Endothelial cell of umbilical vein (primary cell): ENCODE measurements at regions not wholly inside any gene's neighbourhood (a gene's known extent, or its start where the extent isn't known, plus 50 kb on each side); places are given as distances from the start of the nearest gene placed in this dataset.
"Not testable (repeated sequence)": the region's sequence is repeated elsewhere in the genome, so short reads cannot be mapped to it uniquely, and the experiment has no call there.

Experiments used
- BruUV-seq: library from RNA; stranded (reverse); fragments of 400-500 nt; replicated peaks from 2 replicates; lab custom pipeline; 2021; lab: Mats Ljungman, UMichigan
- CTCF ChIA-PET: fragments of 300-600, 350-600 bp; sonication (Branson Sonifier 250); formaldehyde crosslinking; loops from one replicate; lab custom pipeline; 2021; ENCODE audit warnings: antibody characterized with exemption, inconsistent platforms; lab: Charles Lee
- POLR2A ChIA-PET: fragments of 300-600, 350-600 bp; sonication (Branson Sonifier 250); formaldehyde crosslinking; loops from one replicate; lab custom pipeline; 2021; ENCODE audit warnings: antibody characterized with exemption, inconsistent platforms; lab: Charles Lee
- DNase-seq: peaks from one replicate; pipeline ENCODE4 v3.0.0-alpha.2; 2011; ENCODE audit warnings: low read depth, low spot score
- FAIRE-seq: peaks from 2 replicates; lab custom pipeline; 2011; peaks lifted over from hg19 to GRCh38; lab: Jason Lieb, UNC
- H2AFZ ChIP-seq: 2 replicates; pipeline ENCODE4 v1.6.0; 2012; ENCODE audit warnings: low read depth, low read length, control low read depth, inconsistent platforms
- H3K27ac ChIP-seq: 2 replicates; pipeline ENCODE4 v1.5.1; 2011; ENCODE audit warnings: low read depth, mild to moderate bottlenecking, control low read depth, low read length, moderate library complexity; ENCODE audit not compliant: insufficient read depth
- H3K27me3 ChIP-seq, 2 experiments: 2 replicates each; pipeline versions ENCODE4 v1.6.0 to v1.6.1; 2011; ENCODE audit warnings: low read length in 2 of 2, mixed read lengths in 1 of 2; ENCODE audit not compliant: control insufficient read depth in 2 of 2, insufficient read depth in 2 of 2
- H3K36me3 ChIP-seq, 2 experiments: 2 replicates in 1 of 2; 3 replicates in 1 of 2; pipeline ENCODE4 v1.5.1; 2011; ENCODE audit warnings: low read length in 2 of 2, mild to moderate bottlenecking in 1 of 2, moderate library complexity in 1 of 2; ENCODE audit not compliant: control insufficient read depth in 2 of 2, insufficient read depth in 2 of 2; ENCODE audit errors: extremely low read depth in 1 of 2
- H3K4me1 ChIP-seq: 3 replicates; pipeline ENCODE4 v1.5.1; 2011; ENCODE audit warnings: mild to moderate bottlenecking, low read length; ENCODE audit not compliant: control insufficient read depth, insufficient read depth; ENCODE audit errors: extremely low read depth
- H3K4me2 ChIP-seq: 2 replicates; pipeline ENCODE4 v1.6.1; 2011; ENCODE audit warnings: low read length, control low read depth, mixed read lengths; ENCODE audit not compliant: insufficient read depth
- H3K4me3 ChIP-seq, 3 experiments: fragments of 200-600 bp in 1 of 3; sonication (generic), shearing (Covaris generic) in 1 of 3; replicated peaks in 1 of 3; 2 replicates each; pipeline ENCODE4 v1.5.1; 2011 to 2016; ENCODE audit warnings: control low read depth in 3 of 3, low read length in 3 of 3, mild to moderate bottlenecking in 2 of 3, inconsistent platforms in 1 of 3, low read depth in 1 of 3, moderate library complexity in 1 of 3; ENCODE audit not compliant: insufficient read depth in 1 of 3
- H3K79me2 ChIP-seq: 2 replicates; pipeline ENCODE4 v1.6.0; 2012; ENCODE audit warnings: low read length, inconsistent platforms; ENCODE audit not compliant: control insufficient read depth, insufficient read depth
- H3K9ac ChIP-seq: replicated peaks from 2 replicates; pipeline ENCODE3; 2011; ENCODE audit warnings: low read length, control low read depth; ENCODE audit not compliant: insufficient read depth; ENCODE audit errors: extremely low read depth
- H3K9me1 ChIP-seq: replicated peaks from 3 replicates; pipeline ENCODE4 v1.6.0; 2011; ENCODE audit warnings: mild to moderate bottlenecking, low read length; ENCODE audit not compliant: control insufficient read depth, insufficient read depth; ENCODE audit errors: extremely low read depth
- H3K9me3 ChIP-seq: replicated peaks from 2 replicates; pipeline ENCODE4 v1.5.1; 2012; ENCODE audit warnings: low read length, inconsistent platforms; ENCODE audit not compliant: control insufficient read depth, insufficient read depth
- H4K20me1 ChIP-seq: replicated peaks from 2 replicates; pipeline ENCODE3; 2011; ENCODE audit warnings: mild to moderate bottlenecking, low read length; ENCODE audit not compliant: control insufficient read depth, insufficient read depth; ENCODE audit errors: extremely low read depth
- CTCF ChIP-seq, 2 donors: IDR thresholded peaks; 1 replicate in 1 of 2; 2 replicates in 1 of 2; pipeline ENCODE4 v1.5.1; 2011; ENCODE audit warnings: low read length in 2 of 2, mild to moderate bottlenecking in 2 of 2, moderate library complexity in 2 of 2, control low read depth in 1 of 2, inconsistent platforms in 1 of 2, low read depth in 1 of 2; ENCODE audit not compliant: insufficient read depth in 1 of 2; ENCODE audit errors: extremely low read depth in 1 of 2
- EZH2 ChIP-seq: IDR thresholded peaks from 2 replicates; pipeline ENCODE4 v1.6.1; 2012; ENCODE audit warnings: borderline replicate concordance, low read depth, mild to moderate bottlenecking, moderate library complexity, low read length, inconsistent platforms; ENCODE audit not compliant: severe bottlenecking
- JUN ChIP-seq: IDR thresholded peaks from 2 replicates; pipeline ENCODE4 v1.6.1; 2011; ENCODE audit warnings: borderline replicate concordance, low read depth; ENCODE audit not compliant: insufficient read length, insufficient read depth
- dilution Hi-C: fragments of 300-500 bp; cut with MboI; formaldehyde crosslinking; loops from one replicate; pipeline ENCODE4 v1.15.0; 2019; ENCODE audit warnings: low sequenced_read_pairs; ENCODE audit not compliant: extremely low pct_ligation_motif_present
- intact Hi-C: fragments of 100-400 bp; cut with micrococcal nuclease; formaldehyde crosslinking; loops from one replicate; pipeline ENCODE4 v1.10.0; 2022

GRCh38 chr3:75609598-75609997 is 54.5 kb upstream of the FRG2C start:
- H3K27ac ChIP-seq, H3K9me3 ChIP-seq, DNase-seq, CTCF ChIA-PET, H3K4me1 ChIP-seq, H3K9me1 ChIP-seq, H3K79me2 ChIP-seq, H4K20me1 ChIP-seq, intact Hi-C loops, H3K4me2 ChIP-seq, FAIRE-seq, H2AFZ ChIP-seq, dilution Hi-C loops, H3K9ac ChIP-seq, POLR2A ChIA-PET, H3K36me3 ChIP-seq, H3K4me3 ChIP-seq, H3K27me3 ChIP-seq, BruUV-seq: not testable (repeated sequence)

GRCh38 chr3:75610773-75611172 is 53.4 kb upstream of the FRG2C start:
- Histone ChIP-seq H4K20me1 (no peaks in the 10 kb centered on the region), H3K4me1 (no peaks in the 10 kb centered on the region), H3K27ac (no peak overlapping the region), H2AFZ (no peak overlapping the region), H3K9me1 (no peaks in the 10 kb centered on the region), H3K4me2 (no peak overlapping the region), H3K27me3 (no peaks in the 10 kb centered on the region), H3K36me3 (no peaks in the 10 kb centered on the region), H3K9me3 (no peaks in the 10 kb centered on the region), H3K9ac (no peak overlapping the region), H3K4me3 (no peak overlapping the region), H3K79me2 (no peaks in the 10 kb centered on the region)
- ChIA-PET CTCF (no interaction called here), POLR2A (no interaction called here)
- intact Hi-C loops (no loop called here), dilution Hi-C loops (no loop called here)
- FAIRE-seq: no peak
- BruUV-seq: no TSS peak
- TF ChIP-seq JUN (no peak), EZH2 (no peak), CTCF (IDR thresholded peaks at IDR 0.05; ENCODE audit: extremely low read depth in 1 of 2, insufficient read depth in 1 of 2, low read depth in 1 of 2, low read length in 2 of 2) (no peak)
- DNase-seq: no peak

- H3K36me3 ChIP-seq, H3K4me3 ChIP-seq, H3K4me1 ChIP-seq, H3K9me1 ChIP-seq, dilution Hi-C loops, H3K9me3 ChIP-seq, POLR2A ChIA-PET, H3K79me2 ChIP-seq, FAIRE-seq, H3K9ac ChIP-seq, H3K4me2 ChIP-seq, intact Hi-C loops, H3K27me3 ChIP-seq, CTCF ChIA-PET, H4K20me1 ChIP-seq, H2AFZ ChIP-seq, H3K27ac ChIP-seq, DNase-seq, BruUV-seq: not testable (repeated sequence)
Observed at GRCh38 chr3:75611724-75612460, 52.2 kb upstream of the FRG2C start.
